ENCODE measurements at regions not wholly inside any gene's neighbourhood (a gene's known extent, or its start where the extent isn't known, plus 50 kb on each side); places are given as distances from the start of the nearest gene placed in this dataset.

GRCh38 chr1:216809649-216810048 lies 86.4 kb upstream of the ESRRG start:
- H3K9ac ChIP-seq (ENCODE audit: low read length in 3 of 3) = no peak overlapping the region
- TF ChIP-seq CTCF (IDR thresholded peaks at IDR 0.05; ENCODE audit: borderline replicate concordance, extremely low read depth, insufficient read depth) = no peak
- no peak overlapping the region for H3K4me3 ChIP-seq (ENCODE audit: low read length in 3 of 3)
- DNase-seq (no peak), FAIRE-seq (no peak)
- no peak overlapping the region for H3K27ac ChIP-seq (ENCODE audit: low read depth in 2 of 2, low read length in 2 of 2)
- H3K36me3 ChIP-seq (ENCODE audit: control insufficient read depth in 2 of 3, insufficient read depth in 3 of 3, low read length in 3 of 3) = no peaks in the 10 kb centered on the region
- intact Hi-C loops (cut with DNase I) = no loop called here
- peaks cover 0 to 8% (median 0%) of the 10 kb centered on the region in 3 donors for H3K4me1 ChIP-seq (ENCODE audit: control insufficient read depth in 2 of 3, insufficient read depth in 2 of 3, low read depth in 1 of 3, low read length in 3 of 3)
- H3K9me3 ChIP-seq (ENCODE audit: control insufficient read depth in 2 of 3, insufficient read depth in 1 of 3, low read length in 3 of 3) = no peaks in the 10 kb centered on the region
- no peaks in the 10 kb centered on the region for H3K27me3 ChIP-seq (ENCODE audit: control insufficient read depth, insufficient read depth, low read length)

- Histone ChIP-seq H3K27ac (ENCODE audit: low read depth in 2 of 2, low read length in 2 of 2) (no peak overlapping the region), H3K27me3 (ENCODE audit: control insufficient read depth, insufficient read depth, low read length) (no peaks in the 10 kb centered on the region), H3K4me1 (ENCODE audit: control insufficient read depth in 2 of 3, insufficient read depth in 2 of 3, low read depth in 1 of 3, low read length in 3 of 3) (peaks cover 0 to 6% (median 0%) of the 10 kb centered on the region in 3 donors), H3K4me3 (ENCODE audit: low read length in 3 of 3) (no peak overlapping the region), H3K9me3 (ENCODE audit: control insufficient read depth in 2 of 3, insufficient read depth in 1 of 3, low read length in 3 of 3) (no peaks in the 10 kb centered on the region), H3K9ac (ENCODE audit: low read length in 3 of 3) (no peak overlapping the region), H3K36me3 (ENCODE audit: control insufficient read depth in 2 of 3, insufficient read depth in 3 of 3, low read length in 3 of 3) (no peaks in the 10 kb centered on the region)
- TF ChIP-seq CTCF (IDR thresholded peaks at IDR 0.05; ENCODE audit: borderline replicate concordance, extremely low read depth, insufficient read depth) = no peak
- intact Hi-C loops (cut with DNase I) = no loop called here
- FAIRE-seq (no peak), DNase-seq (no peak)
These were observed 84.5 kb upstream of the ESRRG start for GRCh38 chr1:216807696-216808095.

GRCh38 chr1:216805953-216806352 lies 82.7 kb upstream of the ESRRG start:
- Histone ChIP-seq H3K27ac (ENCODE audit: low read depth in 2 of 2, low read length in 2 of 2) (no peak overlapping the region), H3K9me3 (ENCODE audit: control insufficient read depth in 2 of 3, insufficient read depth in 1 of 3, low read length in 3 of 3) (no peaks in the 10 kb centered on the region), H3K4me1 (ENCODE audit: control insufficient read depth in 2 of 3, insufficient read depth in 2 of 3, low read depth in 1 of 3, low read length in 3 of 3) (no peaks in the 10 kb centered on the region), H3K27me3 (ENCODE audit: control insufficient read depth, insufficient read depth, low read length) (no peaks in the 10 kb centered on the region), H3K4me3 (ENCODE audit: low read length in 3 of 3) (no peak overlapping the region), H3K36me3 (ENCODE audit: control insufficient read depth in 2 of 3, insufficient read depth in 3 of 3, low read length in 3 of 3) (no peaks in the 10 kb centered on the region), H3K9ac (ENCODE audit: low read length in 3 of 3) (no peak overlapping the region)
- DNase-seq (no peak), FAIRE-seq (no peak)
- no peak for TF ChIP-seq CTCF (IDR thresholded peaks at IDR 0.05; ENCODE audit: borderline replicate concordance, extremely low read depth, insufficient read depth)
- intact Hi-C loops (cut with DNase I) = no loop called here

- no peaks in the 10 kb centered on the region for H3K36me3 ChIP-seq (ENCODE audit: control insufficient read depth in 2 of 3, insufficient read depth in 3 of 3, low read length in 3 of 3)
- FAIRE-seq (no peak), DNase-seq (no peak)
- H3K9me3 ChIP-seq (ENCODE audit: control insufficient read depth in 2 of 3, insufficient read depth in 1 of 3, low read length in 3 of 3) = no peaks in the 10 kb centered on the region
- no peak overlapping the region for H3K4me3 ChIP-seq (ENCODE audit: low read length in 3 of 3)
- H3K27me3 ChIP-seq (ENCODE audit: control insufficient read depth, insufficient read depth, low read length) = no peaks in the 10 kb centered on the region
- intact Hi-C loops (cut with DNase I) = no loop called here
- no peak overlapping the region for H3K9ac ChIP-seq (ENCODE audit: low read length in 3 of 3)
- H3K4me1 ChIP-seq (ENCODE audit: control insufficient read depth in 2 of 3, insufficient read depth in 2 of 3, low read depth in 1 of 3, low read length in 3 of 3) = no peaks in the 10 kb centered on the region
- no peak overlapping the region for H3K27ac ChIP-seq (ENCODE audit: low read depth in 2 of 2, low read length in 2 of 2)
- no peak for TF ChIP-seq CTCF (IDR thresholded peaks at IDR 0.05; ENCODE audit: borderline replicate concordance, extremely low read depth, insufficient read depth)
These were observed 82.0 kb upstream of the ESRRG start for GRCh38 chr1:216805233-216805632.

All from kidney (tissue), 13 donors.